Kidney (tissue), 13 donors: ENCODE measurements at regions not wholly inside any gene's neighbourhood (a gene's known extent, or its start where the extent isn't known, plus 50 kb on each side); places are given as distances from the start of the nearest gene placed in this dataset.

ENCODE experiments used
- DNase-seq, 5 donors: peaks; one replicate each; pipeline ENCODE4 v3.0.0-alpha.2; 2013 to 2020
- FAIRE-seq: peaks from 2 replicates; lab custom pipeline; 2012; peaks lifted over from hg19 to GRCh38; lab: Jason Lieb, UNC
- H3K27ac ChIP-seq, 2 donors: one replicate each; pipeline ENCODE4 v1.7.0; 2013; ENCODE audit warnings: low read depth in 2 of 2, low read length in 2 of 2, inconsistent platforms in 1 of 2
- H3K27me3 ChIP-seq: one replicate; pipeline ENCODE4 v1.7.1; 2013; ENCODE audit warnings: low read length, inconsistent platforms; ENCODE audit not compliant: control insufficient read depth, insufficient read depth
- H3K36me3 ChIP-seq, 3 donors: one replicate each; pipeline versions ENCODE4 v1.7.0 to v1.7.1; 2013; ENCODE audit warnings: low read length in 3 of 3, control low read depth in 1 of 3, inconsistent platforms in 1 of 3; ENCODE audit not compliant: insufficient read depth in 3 of 3, control insufficient read depth in 2 of 3
- H3K4me1 ChIP-seq, 3 donors: one replicate each; pipeline versions ENCODE4 v1.7.0 to v1.7.1; 2013; ENCODE audit warnings: low read length in 3 of 3, inconsistent platforms in 1 of 3, low read depth in 1 of 3; ENCODE audit not compliant: control insufficient read depth in 2 of 3, insufficient read depth in 2 of 3
- H3K4me3 ChIP-seq, 3 donors: one replicate each; pipeline versions ENCODE4 v1.7.0 to v1.8.1; 2013; ENCODE audit warnings: low read length in 3 of 3, control low read depth in 1 of 3, inconsistent platforms in 1 of 3
- H3K9ac ChIP-seq, 3 donors: one replicate each; pipeline versions ENCODE4 v1.7.0 to v1.7.1; 2013; ENCODE audit warnings: low read length in 3 of 3, control low read depth in 1 of 3, inconsistent platforms in 1 of 3
- H3K9me3 ChIP-seq, 3 donors: one replicate each; pipeline versions ENCODE4 v1.7.0 to v1.7.1; 2013; ENCODE audit warnings: low read length in 3 of 3, control low read depth in 1 of 3, inconsistent platforms in 1 of 3; ENCODE audit not compliant: control insufficient read depth in 2 of 3, insufficient read depth in 1 of 3
- CTCF ChIP-seq: IDR thresholded peaks from 3 replicates; pipeline ENCODE4 v1.5.1; 2012; ENCODE audit warnings: mild to moderate bottlenecking, moderate library complexity, borderline replicate concordance; ENCODE audit not compliant: insufficient read depth; ENCODE audit errors: extremely low read depth
- intact Hi-C: fragments of 100-400 bp; cut with DNase I; formaldehyde crosslinking; loops from one replicate; pipeline ENCODE4 v1.11.1; 2022
- donor health status: control.
- donor health status: control.
- donor health status: control.
- donor health status: control.
- donor health status: control.
- donor health status: DM: yes; HTN: yes; CAD: no.
- donor health status: Normal renal cell carcinoma (clear cell type).

GRCh38 chr10:60454336-60454735 lies 64.7 kb upstream of the ANK3 start:
- intact Hi-C loops: no loop called here
- DNase-seq (peak in 1 of 5 donors; percentile 11), FAIRE-seq (no peak)
- no peaks in the 10 kb centered on the region for H3K27me3 ChIP-seq
- H3K9me3 ChIP-seq: no peaks in the 10 kb centered on the region
- H3K36me3 ChIP-seq: no peaks in the 10 kb centered on the region
- no peak overlapping the region for H3K4me3 ChIP-seq
- no peak for TF ChIP-seq CTCF
- no peak overlapping the region for H3K9ac ChIP-seq
- H3K27ac ChIP-seq: no peak overlapping the region
- H3K4me1 ChIP-seq: no peaks in the 10 kb centered on the region

GRCh38 chr10:60453036-60453435 lies 63.4 kb upstream of the ANK3 start:
- no peak overlapping the region for H3K4me3 ChIP-seq
- FAIRE-seq (no peak), DNase-seq (no peak)
- no peaks in the 10 kb centered on the region for H3K27me3 ChIP-seq
- H3K27ac ChIP-seq: no peak overlapping the region
- no peak for TF ChIP-seq CTCF
- intact Hi-C loops: no loop called here
- H3K9me3 ChIP-seq: no peaks in the 10 kb centered on the region
- no peaks in the 10 kb centered on the region for H3K4me1 ChIP-seq
- no peak overlapping the region for H3K9ac ChIP-seq
- no peaks in the 10 kb centered on the region for H3K36me3 ChIP-seq

GRCh38 chr10:60450291-60450690 lies 60.6 kb upstream of the ANK3 start:
- intact Hi-C loops: no loop called here
- FAIRE-seq (no peak), DNase-seq (no peak)

More at GRCh38 chr10:60450291-60450690, 60.6 kb upstream of the ANK3 start:
- H3K4me1 ChIP-seq: peaks cover 0 to 21% (median 3%) of the 10 kb centered on the region in 3 donors
- no peaks in the 10 kb centered on the region for H3K27me3 ChIP-seq
- H3K4me3 ChIP-seq: no peak overlapping the region
- TF ChIP-seq CTCF: no peak
- no peaks in the 10 kb centered on the region for H3K36me3 ChIP-seq
- no peak overlapping the region for H3K9ac ChIP-seq
- no peaks in the 10 kb centered on the region for H3K9me3 ChIP-seq
- H3K27ac ChIP-seq: no peak overlapping the region
